SK-N-SH treated with all-trans-retinoic acid at 6 μM for 48 hours (cell line): ENCODE measurements at regions not wholly inside any gene's neighbourhood (a gene's known extent, or its start where the extent isn't known, plus 50 kb on each side); places are given as distances from the start of the nearest gene placed in this dataset.

Source experiments
- ATAC-seq: fragments of 200-7000 bp; cut with Tn5 transposase; 3 replicates; pipeline ENCODE4 v1.9.1; 2020; ENCODE audit warnings: mild to moderate bottlenecking, moderate library complexity
- ARNTL ChIP-seq: fragments of 450-650 bp; formaldehyde crosslinking; IDR thresholded peaks from 2 replicates; pipeline ENCODE4 v1.5.0; 2020; ENCODE audit warnings: low read depth, mild to moderate bottlenecking, moderate library complexity, borderline replicate concordance
- BACH2 ChIP-seq: fragments of 250-450 bp; sonication (Bioruptor Pico); IDR thresholded peaks from 2 replicates; pipeline ENCODE4 v1.9.0; 2021; ENCODE audit warnings: mild to moderate bottlenecking, borderline replicate concordance
- CREB5 ChIP-seq: fragments of 250-450 bp; sonication (Bioruptor Pico); IDR thresholded peaks from 2 replicates; pipeline ENCODE4 v1.5.1; 2020; ENCODE audit warnings: low read depth, mild to moderate bottlenecking, moderate library complexity
- CSDC2 ChIP-seq: fragments of 250-450 bp; sonication (Bioruptor Pico); IDR thresholded peaks from 2 replicates; pipeline ENCODE4 v1.5.0; 2020; ENCODE audit warnings: mild to moderate bottlenecking, moderate library complexity
- CSRNP3 ChIP-seq: fragments of 250-450 bp; sonication (Bioruptor Pico); IDR thresholded peaks from 2 replicates; pipeline ENCODE4 v1.5.1; 2021; ENCODE audit warnings: mild to moderate bottlenecking, moderate library complexity
- ESRRG ChIP-seq: fragments of 250-450 bp; sonication (Bioruptor Pico); IDR thresholded peaks from 2 replicates; pipeline ENCODE4 v1.6.1; 2021; ENCODE audit warnings: mild to moderate bottlenecking
- GLIS3 ChIP-seq: fragments of 250-450 bp; sonication (Bioruptor Pico); IDR thresholded peaks from 2 replicates; pipeline ENCODE4 v1.5.0; 2020; ENCODE audit warnings: mild to moderate bottlenecking, moderate library complexity
- ISL1 ChIP-seq: fragments of 250-450 bp; sonication (Bioruptor Pico); IDR thresholded peaks from 2 replicates; pipeline ENCODE4 v2.1.2; 2022; ENCODE audit warnings: mild to moderate bottlenecking, moderate library complexity
- OSR1 ChIP-seq: fragments of 250-450 bp; sonication (Bioruptor Pico); IDR thresholded peaks from 2 replicates; pipeline ENCODE4 v1.8.0; 2022; ENCODE audit warnings: moderate library complexity, mild to moderate bottlenecking, inconsistent platforms
- PATZ1 ChIP-seq: fragments of 250-450 bp; sonication (Bioruptor Pico); IDR thresholded peaks from 2 replicates; pipeline ENCODE4 v1.8.0; 2020; ENCODE audit warnings: mild to moderate bottlenecking, moderate library complexity, borderline replicate concordance
- POU6F1 ChIP-seq: fragments of 250-450 bp; sonication (Bioruptor Pico); IDR thresholded peaks from 2 replicates; pipeline ENCODE4 v1.8.0; 2021; ENCODE audit warnings: low read depth, mild to moderate bottlenecking, moderate library complexity, borderline replicate concordance
- RARB ChIP-seq: fragments of 250-450 bp; sonication (Bioruptor Pico); IDR thresholded peaks from 2 replicates; pipeline ENCODE4 v1.8.0; 2021; ENCODE audit warnings: mild to moderate bottlenecking, moderate library complexity
- SNAI2 ChIP-seq: fragments of 250-450 bp; sonication (Bioruptor Pico); IDR thresholded peaks from 2 replicates; pipeline ENCODE4 v1.5.0; 2020; ENCODE audit warnings: mild to moderate bottlenecking, moderate library complexity
- TCF4 ChIP-seq: fragments of 250-450 bp; sonication (Bioruptor Pico); IDR thresholded peaks from 2 replicates; pipeline ENCODE4 v1.8.0; 2021; ENCODE audit warnings: mild to moderate bottlenecking, moderate library complexity, borderline replicate concordance
- TOX ChIP-seq: fragments of 250-450 bp; sonication (Bioruptor Pico); IDR thresholded peaks from 2 replicates; pipeline ENCODE4 v1.8.0; 2021; ENCODE audit warnings: mild to moderate bottlenecking, moderate library complexity, borderline replicate concordance
- TSHZ2 ChIP-seq: fragments of 250-450 bp; sonication (Bioruptor Pico); IDR thresholded peaks from 2 replicates; pipeline ENCODE4 v1.5.0; 2020; ENCODE audit warnings: mild to moderate bottlenecking, moderate library complexity
- ZC3H10 ChIP-seq: fragments of 250-450 bp; sonication (Bioruptor Pico); IDR thresholded peaks from 2 replicates; pipeline ENCODE4 v1.5.1; 2021; ENCODE audit warnings: mild to moderate bottlenecking, moderate library complexity
- ZFP3 ChIP-seq: fragments of 250-450 bp; sonication (Bioruptor Pico); IDR thresholded peaks from 2 replicates; pipeline ENCODE4 v1.5.0; 2020; ENCODE audit warnings: mild to moderate bottlenecking, moderate library complexity
- ZNF565 ChIP-seq: fragments of 450-650 bp; formaldehyde crosslinking; conservative IDR thresholded peaks from 2 replicates; pipeline ENCODE4 v1.5.0; 2020; ENCODE audit warnings: low read depth, mild to moderate bottlenecking, moderate library complexity
- ZNF70 ChIP-seq: fragments of 450-650 bp; formaldehyde crosslinking; IDR thresholded peaks from 2 replicates; pipeline ENCODE4 v1.5.0; 2020; ENCODE audit warnings: mild to moderate bottlenecking, moderate library complexity
- ZNF8 ChIP-seq: fragments of 450-650 bp; formaldehyde crosslinking; IDR thresholded peaks from 2 replicates; pipeline ENCODE4 v1.5.0; 2020; ENCODE audit warnings: mild to moderate bottlenecking, moderate library complexity

- ATAC-seq, result no peak
- TF ChIP-seq ZNF565 (no peak), CREB5 (CRISPR knock-in tag) (no peak)
These were observed 210.7 kb upstream of the NLRP1 start for GRCh38 chr17:5794881-5795506.

- ATAC-seq, result no peak
- TF ChIP-seq ZNF70 (CRISPR knock-in tag) (no peak), POU6F1 (CRISPR knock-in tag) (no peak), TCF4 (no peak)
These were observed 213.2 kb upstream of the NLRP1 start for GRCh38 chr17:5797447-5798050.

- ATAC-seq, result no peak
- TF ChIP-seq BACH2 (CRISPR knock-in tag), result no peak
- TF ChIP-seq TCF4, result no peak
- no peak for TF ChIP-seq GLIS3
These were observed 213.8 kb upstream of the NLRP1 start for GRCh38 chr17:5798094-5798493.

GRCh38 chr17:5800131-5800530 lies 215.8 kb upstream of the NLRP1 start:
- no peak for ATAC-seq
- no peak for TF ChIP-seq ZFP3 (CRISPR knock-in tag)

- TF ChIP-seq ZNF8 (CRISPR knock-in tag) (no peak), PATZ1 (no peak), ZC3H10 (no peak), ESRRG (no peak), ZNF565 (no peak), TSHZ2 (CRISPR knock-in tag) (no peak), ISL1 (CRISPR knock-in tag) (no peak), RARB (CRISPR knock-in tag) (no peak), GLIS3 (no peak), CSRNP3 (no peak), TOX (no peak), ARNTL (CRISPR knock-in tag) (no peak), BACH2 (CRISPR knock-in tag) (no peak), CSDC2 (CRISPR knock-in tag) (no peak), OSR1 (CRISPR knock-in tag) (no peak), ZFP3 (CRISPR knock-in tag) (no peak), SNAI2 (no peak)
- no peak for ATAC-seq
These were observed 216.3 kb upstream of the NLRP1 start for GRCh38 chr17:5800646-5801045.
